BLaER1 (cell line): ENCODE measurements at regions not wholly inside any gene's neighbourhood (a gene's known extent, or its start where the extent isn't known, plus 50 kb on each side); places are given as distances from the start of the nearest gene placed in this dataset.

ENCODE experiments used
- H3K27ac ChIP-seq: shearing (Covaris generic); formaldehyde crosslinking; 2 replicates; pipeline ENCODE4 v1.8.1; 2022
- H3K27me3 ChIP-seq: shearing (Covaris generic); formaldehyde crosslinking; 2 replicates; pipeline ENCODE4 v1.8.1; 2022
- H3K36me3 ChIP-seq: shearing (Covaris generic); formaldehyde crosslinking; 2 replicates; pipeline ENCODE4 v1.8.1; 2022
- H3K4me1 ChIP-seq: shearing (Covaris generic); formaldehyde crosslinking; 2 replicates; pipeline ENCODE4 v1.8.1; 2022
- H3K4me2 ChIP-seq: shearing (Covaris generic); formaldehyde crosslinking; 2 replicates; pipeline ENCODE4 v1.8.1; 2022
- H3K4me3 ChIP-seq: shearing (Covaris generic); formaldehyde crosslinking; 2 replicates; pipeline ENCODE4 v1.8.1; 2022
- H3K9ac ChIP-seq: shearing (Covaris generic); formaldehyde crosslinking; 2 replicates; pipeline ENCODE4 v1.8.1; 2022
- H3K9me3 ChIP-seq: shearing (Covaris generic); formaldehyde crosslinking; 2 replicates; pipeline ENCODE4 v1.8.1; 2022
- H4K20me1 ChIP-seq: shearing (Covaris generic); formaldehyde crosslinking; 2 replicates; pipeline ENCODE4 v1.8.1; 2022
- Cebpa-rat ChIP-seq: shearing (Covaris generic); IDR thresholded peaks from 2 replicates; pipeline ENCODE4 v1.8.1; 2022

DNA sequence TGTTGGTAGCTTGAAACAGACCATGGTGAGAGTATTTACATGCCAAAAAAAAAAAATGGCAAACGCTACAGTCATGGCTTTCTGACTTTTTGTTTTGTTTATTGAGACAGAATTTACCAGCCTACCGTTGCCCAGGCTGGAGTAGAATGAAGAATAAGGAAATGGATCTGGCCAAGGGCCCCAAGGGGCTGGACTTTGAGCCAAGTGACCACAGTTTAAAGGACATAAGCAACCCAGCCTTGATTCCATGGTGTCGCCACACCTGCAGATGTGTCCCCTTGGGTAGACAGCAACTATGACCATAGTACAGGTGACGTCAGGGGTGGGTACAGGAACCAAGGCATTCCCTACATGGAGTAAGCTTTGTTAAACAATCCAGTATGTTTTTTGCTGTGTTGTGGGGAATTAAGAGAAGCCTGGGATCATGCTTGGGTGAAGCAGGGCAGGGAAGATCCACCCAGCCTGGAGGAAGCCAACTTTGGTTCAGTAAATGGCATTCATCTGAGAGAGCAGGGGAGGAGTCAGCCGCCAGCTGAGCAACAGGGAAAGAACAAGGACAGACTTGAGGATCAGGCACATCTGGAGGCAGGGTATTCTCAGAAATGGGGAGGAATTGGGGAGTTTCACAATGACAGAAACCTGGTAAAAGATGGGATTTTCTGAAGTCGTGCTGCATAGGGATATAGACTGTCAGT, 110.3 kb upstream of the SH3BP4 start:
- Histone ChIP-seq H3K9me3 (no peaks in the 10 kb centered on the region), H3K36me3 (no peaks in the 10 kb centered on the region), H3K9ac (no peak overlapping the region), H3K4me1 (no peaks in the 10 kb centered on the region), H3K4me2 (no peak overlapping the region), H4K20me1 (no peaks in the 10 kb centered on the region), H3K4me3 (no peak overlapping the region), H3K27me3 (no peaks in the 10 kb centered on the region), H3K27ac (no peak overlapping the region)
- TF ChIP-seq Cebpa-rat, result no peak

GRCh38 chr2:234840336-234840735, 111.5 kb upstream of the SH3BP4 start:
- Histone ChIP-seq H3K27ac (no peak overlapping the region), H3K9ac (no peak overlapping the region), H3K4me2 (no peak overlapping the region), H3K36me3 (no peaks in the 10 kb centered on the region), H3K4me1 (no peaks in the 10 kb centered on the region), H3K4me3 (no peak overlapping the region), H3K9me3 (no peaks in the 10 kb centered on the region), H4K20me1 (no peaks in the 10 kb centered on the region), H3K27me3 (no peaks in the 10 kb centered on the region)
- TF ChIP-seq Cebpa-rat, result no peak

DNA sequence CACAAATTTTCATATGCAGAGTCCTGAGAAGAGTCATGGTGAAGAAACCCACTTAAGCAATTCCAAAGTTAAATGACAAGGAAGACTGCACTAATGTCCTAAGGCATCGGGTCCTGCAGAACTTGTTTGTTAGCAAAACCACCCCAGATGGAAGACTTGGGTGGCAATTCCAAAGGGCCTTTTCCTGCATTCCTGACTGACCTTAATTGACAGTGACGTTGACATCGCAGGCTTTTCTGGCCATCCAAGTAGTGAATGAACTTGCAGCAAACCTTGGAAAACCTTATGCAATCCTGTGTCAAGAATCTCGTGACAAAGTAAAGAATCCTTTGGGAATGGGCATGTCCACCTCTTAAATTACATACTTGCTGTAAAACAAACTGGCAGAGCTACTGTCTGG, 112.5 kb upstream of the SH3BP4 start:
- H3K4me3 ChIP-seq, result no peak overlapping the region
- TF ChIP-seq Cebpa-rat, result no peak
- no peaks in the 10 kb centered on the region for H4K20me1 ChIP-seq
- H3K9me3 ChIP-seq, result no peaks in the 10 kb centered on the region
- no peaks in the 10 kb centered on the region for H3K4me1 ChIP-seq
- H3K27ac ChIP-seq, result no peak overlapping the region
- no peaks in the 10 kb centered on the region for H3K27me3 ChIP-seq
- H3K9ac ChIP-seq, result no peak overlapping the region
- H3K36me3 ChIP-seq, result no peaks in the 10 kb centered on the region
- no peak overlapping the region for H3K4me2 ChIP-seq

- no peak overlapping the region for H3K4me3 ChIP-seq
- no peaks in the 10 kb centered on the region for H3K4me1 ChIP-seq
- no peaks in the 10 kb centered on the region for H3K27me3 ChIP-seq
- no peaks in the 10 kb centered on the region for H3K9me3 ChIP-seq
- H3K4me2 ChIP-seq, result no peak overlapping the region
- H4K20me1 ChIP-seq, result no peaks in the 10 kb centered on the region
- no peak overlapping the region for H3K27ac ChIP-seq
- no peaks in the 10 kb centered on the region for H3K36me3 ChIP-seq
- TF ChIP-seq Cebpa-rat, result no peak
- no peak overlapping the region for H3K9ac ChIP-seq
Measured at GRCh38 chr2:234836271-234836670, 115.5 kb upstream of the SH3BP4 start.

- H3K4me3 ChIP-seq, result no peak overlapping the region
- H3K4me1 ChIP-seq, result no peaks in the 10 kb centered on the region
- H3K27me3 ChIP-seq, result no peaks in the 10 kb centered on the region
- H3K27ac ChIP-seq, result no peak overlapping the region
- no peak for TF ChIP-seq Cebpa-rat
- H3K4me2 ChIP-seq, result no peak overlapping the region
- H3K36me3 ChIP-seq, result no peaks in the 10 kb centered on the region
- no peaks in the 10 kb centered on the region for H3K9me3 ChIP-seq
- H4K20me1 ChIP-seq, result no peaks in the 10 kb centered on the region
- H3K9ac ChIP-seq, result no peak overlapping the region
Measured at GRCh38 chr2:234835738-234836137, 116.1 kb upstream of the SH3BP4 start.

DNA sequence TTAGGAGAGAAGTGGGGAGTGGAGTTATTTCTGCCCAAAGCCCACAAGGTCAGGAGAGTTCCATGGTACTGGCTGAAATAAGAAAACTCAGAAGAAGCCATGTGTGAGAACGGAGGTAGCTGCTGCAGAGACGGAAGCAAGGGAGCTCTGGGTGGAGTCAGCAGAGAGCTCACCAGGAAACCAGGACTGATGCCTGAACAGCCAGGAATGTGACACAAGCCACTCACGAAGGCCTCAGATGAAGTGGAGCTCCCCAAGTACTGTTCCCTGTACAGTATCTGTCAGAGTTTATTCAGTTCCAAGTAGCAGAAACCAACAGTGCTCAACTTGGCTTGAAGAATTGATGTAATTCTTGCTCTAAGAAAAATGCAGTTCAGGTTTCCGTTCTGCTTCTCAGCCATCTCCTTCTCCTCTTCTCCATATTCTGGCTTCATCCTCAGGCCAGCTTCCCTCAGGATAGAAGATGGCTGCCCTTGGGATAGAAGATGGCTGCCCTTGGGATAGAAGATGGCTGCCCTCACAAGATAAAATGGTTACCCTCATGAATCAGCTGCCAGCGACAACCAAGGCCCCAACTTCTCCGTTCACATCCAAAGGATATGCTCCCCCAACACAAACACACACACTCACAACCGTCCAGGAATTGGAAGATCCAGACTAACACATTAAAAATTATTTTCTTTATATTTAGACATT, 117.4 kb upstream of the SH3BP4 start:
- no peak overlapping the region for H3K4me2 ChIP-seq
- H3K27ac ChIP-seq, result no peak overlapping the region
- H3K9ac ChIP-seq, result no peak overlapping the region
- no peak overlapping the region for H3K4me3 ChIP-seq
- no peak for TF ChIP-seq Cebpa-rat
- H3K27me3 ChIP-seq, result no peaks in the 10 kb centered on the region
- H3K4me1 ChIP-seq, result no peaks in the 10 kb centered on the region
- no peaks in the 10 kb centered on the region for H3K36me3 ChIP-seq
- no peaks in the 10 kb centered on the region for H3K9me3 ChIP-seq
- no peaks in the 10 kb centered on the region for H4K20me1 ChIP-seq

DNA sequence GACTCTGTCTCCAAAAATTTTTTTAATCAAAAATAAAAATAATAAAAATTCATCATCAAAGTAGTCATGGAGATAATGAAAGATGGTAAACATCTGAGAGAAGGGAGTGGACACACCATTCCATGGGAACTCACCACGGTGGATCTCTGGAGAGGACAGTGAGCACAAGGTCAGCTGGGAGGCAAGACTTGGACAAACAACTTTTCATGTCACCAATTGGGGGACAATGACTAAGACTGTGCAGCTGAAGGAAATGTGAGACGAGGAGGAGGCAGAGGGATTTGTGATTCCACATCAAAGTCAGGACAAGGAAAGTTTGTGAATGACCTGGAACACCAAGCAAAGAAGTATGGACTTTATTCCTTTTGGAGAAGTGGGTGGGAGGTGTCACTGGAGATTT, 121.0 kb upstream of the SH3BP4 start:
- no peaks in the 10 kb centered on the region for H3K4me1 ChIP-seq
- H3K36me3 ChIP-seq, result no peaks in the 10 kb centered on the region
- H3K4me3 ChIP-seq, result no peak overlapping the region
- H4K20me1 ChIP-seq, result no peaks in the 10 kb centered on the region
- no peak overlapping the region for H3K4me2 ChIP-seq
- H3K9ac ChIP-seq, result no peak overlapping the region
- TF ChIP-seq Cebpa-rat, result no peak
- H3K27me3 ChIP-seq, result no peaks in the 10 kb centered on the region
- no peak overlapping the region for H3K27ac ChIP-seq
- H3K9me3 ChIP-seq, result no peaks in the 10 kb centered on the region

DNA sequence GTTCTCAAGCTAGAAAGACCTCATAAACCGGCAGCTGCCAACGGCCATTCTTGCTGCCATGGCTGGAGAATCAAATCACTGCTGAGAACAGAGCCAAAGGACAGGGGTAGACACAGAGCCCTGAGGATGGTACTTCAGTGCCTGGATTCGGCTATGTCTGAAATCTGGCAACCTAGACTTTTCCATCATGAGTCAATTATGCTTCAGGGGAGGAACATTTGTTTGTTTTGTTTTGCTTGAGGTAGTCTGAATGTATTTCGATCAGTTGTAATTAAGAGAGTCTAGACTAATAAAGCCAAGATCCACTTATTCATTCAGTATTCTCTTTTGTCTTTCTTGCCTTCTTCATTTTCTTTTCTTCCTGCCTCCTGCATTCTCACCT, 122.8 kb upstream of the SH3BP4 start:
- TF ChIP-seq Cebpa-rat, result no peak
- Histone ChIP-seq H3K27ac (no peak overlapping the region), H3K4me2 (no peak overlapping the region), H3K4me3 (no peak overlapping the region), H3K9ac (no peak overlapping the region), H3K27me3 (no peaks in the 10 kb centered on the region), H3K4me1 (no peaks in the 10 kb centered on the region), H4K20me1 (no peaks in the 10 kb centered on the region), H3K36me3 (no peaks in the 10 kb centered on the region), H3K9me3 (no peaks in the 10 kb centered on the region)

GRCh38 chr2:234828382-234829073, 123.3 kb upstream of the SH3BP4 start:
- H3K27me3 ChIP-seq, result no peaks in the 10 kb centered on the region
- H3K27ac ChIP-seq, result no peak overlapping the region
- TF ChIP-seq Cebpa-rat, result no peak

GRCh38 chr2:234827096-234827860, 124.5 kb upstream of the SH3BP4 start:
- H3K27ac ChIP-seq, result no peak overlapping the region
- H4K20me1 ChIP-seq, result no peaks in the 10 kb centered on the region
- H3K4me2 ChIP-seq, result no peak overlapping the region
- H3K4me1 ChIP-seq, result no peaks in the 10 kb centered on the region
- no peak for TF ChIP-seq Cebpa-rat
- H3K9me3 ChIP-seq, result no peaks in the 10 kb centered on the region
- no peaks in the 10 kb centered on the region for H3K36me3 ChIP-seq
- no peaks in the 10 kb centered on the region for H3K27me3 ChIP-seq
- H3K9ac ChIP-seq, result no peak overlapping the region
- H3K4me3 ChIP-seq, result no peak overlapping the region

More at GRCh38 chr2:234828382-234829073, 123.3 kb upstream of the SH3BP4 start:
- H3K9ac ChIP-seq, result no peak overlapping the region
- H4K20me1 ChIP-seq, result no peaks in the 10 kb centered on the region
- no peaks in the 10 kb centered on the region for H3K4me1 ChIP-seq
- H3K36me3 ChIP-seq, result no peaks in the 10 kb centered on the region
- H3K4me3 ChIP-seq, result no peak overlapping the region
- H3K4me2 ChIP-seq, result no peak overlapping the region
- no peaks in the 10 kb centered on the region for H3K9me3 ChIP-seq
